NCI-H2029 treated with DMSO at 0.1 percent for 48 hours (cell line): ENCODE measurements at regions not wholly inside any gene's neighbourhood (a gene's known extent, or its start where the extent isn't known, plus 50 kb on each side); places are given as distances from the start of the nearest gene placed in this dataset.

Experiments used
- DNase-seq: peaks from one replicate; lab custom pipeline; 2025; lab: John Stamatoyannopoulos, UW

GRCh38 chr2:117714745-117715417 is 99.6 kb upstream of the DDX18 start:
- no peak for DNase-seq

- no peak for DNase-seq
These were observed 98.0 kb upstream of the DDX18 start for GRCh38 chr2:117716505-117716904.

GRCh38 chr2:117717072-117717471 is 97.4 kb upstream of the DDX18 start:
- DNase-seq: no peak

DNA sequence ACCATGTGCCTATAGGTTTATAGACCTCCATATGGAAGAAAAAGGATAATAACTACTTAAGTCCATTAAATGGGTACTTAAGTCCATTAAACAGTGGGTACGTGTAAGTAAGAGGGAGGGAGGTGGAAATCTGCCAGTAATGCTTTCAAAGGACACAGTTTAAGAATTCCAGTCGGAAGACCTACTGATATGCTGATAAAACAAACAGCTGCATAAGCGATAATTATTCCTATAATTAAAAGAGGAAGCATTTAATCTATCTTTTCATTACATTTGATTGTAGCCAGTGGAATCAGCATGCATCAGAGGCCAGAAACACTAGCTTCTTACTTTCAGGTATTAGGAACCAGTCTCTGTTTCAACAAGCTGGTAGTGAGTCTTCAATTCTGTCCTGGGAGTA is 96.4 kb upstream of the DDX18 start:
- DNase-seq: no peak

GRCh38 chr2:117720765-117721164 is 93.7 kb upstream of the DDX18 start:
- DNase-seq: no peak

- DNase-seq: no peak
These were observed 91.0 kb upstream of the DDX18 start for GRCh38 chr2:117723483-117723882.

DNA sequence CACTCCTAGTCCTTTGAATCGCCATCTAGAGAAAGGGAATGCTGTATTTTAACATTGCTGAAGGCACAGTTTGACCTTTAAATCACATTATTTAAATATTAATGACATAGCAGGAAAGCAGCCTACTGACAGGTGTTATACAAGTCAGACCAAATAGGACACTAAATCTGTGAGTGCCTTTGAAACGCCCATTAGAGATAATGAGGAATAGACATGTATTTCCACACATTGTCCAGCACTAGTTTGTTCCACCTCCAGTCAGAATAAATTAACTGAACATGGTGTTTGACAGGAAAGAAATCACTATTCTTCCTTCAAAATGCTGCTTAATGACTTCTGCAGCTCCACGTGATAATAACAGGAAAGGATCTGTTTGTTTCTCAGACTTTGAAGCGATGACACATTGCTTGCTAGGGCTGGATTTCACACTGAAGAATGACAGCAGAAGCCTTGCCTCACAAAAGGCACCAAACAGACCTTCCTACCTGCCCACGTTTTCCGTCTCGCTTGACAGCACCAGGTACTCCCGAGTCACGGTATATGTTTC is 90.5 kb upstream of the DDX18 start:
- no peak for DNase-seq

- DNase-seq: no peak
These were observed 87.7 kb upstream of the DDX18 start for GRCh38 chr2:117726747-117727146.

- no peak for DNase-seq
These were observed 76.6 kb upstream of the DDX18 start for GRCh38 chr2:117737846-117738245.

- no peak for DNase-seq
These were observed 75.3 kb upstream of the DDX18 start for GRCh38 chr2:117738991-117739839.

DNA sequence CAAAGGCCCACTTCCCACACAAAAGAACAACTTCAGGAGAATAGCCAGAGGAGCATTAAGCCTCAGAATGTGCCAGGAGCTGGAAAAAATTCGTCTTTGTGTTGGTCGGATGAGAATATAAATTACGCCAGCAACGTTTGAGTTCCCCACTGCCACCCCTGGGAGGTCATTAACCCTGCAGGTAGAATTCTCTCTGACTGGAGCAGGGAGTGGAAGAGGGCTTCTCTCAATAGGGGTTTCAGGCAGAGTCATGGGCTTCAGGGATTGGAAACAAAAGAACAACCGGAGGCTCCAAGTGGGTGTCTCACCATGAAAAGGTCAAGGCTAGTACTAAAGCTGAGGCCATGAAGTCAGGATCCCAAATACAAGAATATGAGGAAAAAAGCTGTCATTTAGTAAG is 69.0 kb upstream of the DDX18 start:
- DNase-seq: no peak

GRCh38 chr2:117755768-117756167 is 58.7 kb upstream of the DDX18 start:
- DNase-seq: no peak

DNA sequence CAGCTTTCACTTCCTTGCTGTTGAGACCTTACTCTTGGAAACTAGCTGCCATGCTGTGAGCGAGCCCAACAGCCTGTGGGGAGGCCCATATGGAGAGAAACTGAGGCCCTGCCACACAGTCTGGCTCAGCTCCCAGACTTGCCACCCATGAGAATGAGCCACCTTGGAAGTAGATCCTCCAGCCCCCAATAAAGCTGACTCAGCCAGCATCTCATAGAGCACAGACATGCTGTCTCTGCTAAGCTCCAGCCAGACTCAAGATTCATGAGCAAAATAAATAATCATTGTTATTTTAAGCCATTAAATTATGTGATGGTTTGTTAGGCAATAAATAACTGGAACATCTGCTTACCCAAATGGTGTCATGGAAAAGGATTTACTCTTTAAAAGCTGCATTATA is 53.6 kb upstream of the DDX18 start:
- DNase-seq: no peak

DNA sequence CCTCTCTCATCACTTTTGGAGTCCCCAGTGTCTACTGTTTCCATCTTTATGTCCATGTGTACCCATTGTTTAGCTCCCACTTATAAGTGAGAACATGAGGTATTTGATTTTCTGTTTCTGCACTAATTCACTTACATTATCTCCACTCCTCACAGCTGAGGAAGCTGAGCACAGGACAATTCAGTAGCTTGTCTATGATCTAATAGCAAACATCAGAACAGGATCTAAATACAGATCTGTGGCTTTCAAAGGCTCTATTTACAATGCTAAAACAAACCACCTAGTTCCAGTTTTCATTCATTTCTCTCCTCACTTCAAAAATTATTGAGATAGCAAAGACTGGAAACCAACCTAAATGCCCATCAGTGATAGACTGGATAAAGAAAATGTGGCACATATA is 52.0 kb upstream of the DDX18 start:
- no peak for DNase-seq

GRCh38 chr2:117763804-117764203 is 50.7 kb upstream of the DDX18 start:
- DNase-seq: no peak
